SIG-M5 treated with dmso at 0.1 percent for 504 hours (cell line): ENCODE measurements at regions not wholly inside any gene's neighbourhood (a gene's known extent, or its start where the extent isn't known, plus 50 kb on each side); places are given as distances from the start of the nearest gene placed in this dataset.
A peak's percentile ranks its signal among the peaks of the same experiment; 100 is the strongest.

Experiments used
- DNase-seq: peaks from one replicate; lab custom pipeline; 2025; ENCODE audit not compliant: unreplicated experiment; lab: John Stamatoyannopoulos, UW

GRCh38 chr2:209344349-209344748, 79.5 kb upstream of the MAP2 start:
- no peak for DNase-seq

DNA sequence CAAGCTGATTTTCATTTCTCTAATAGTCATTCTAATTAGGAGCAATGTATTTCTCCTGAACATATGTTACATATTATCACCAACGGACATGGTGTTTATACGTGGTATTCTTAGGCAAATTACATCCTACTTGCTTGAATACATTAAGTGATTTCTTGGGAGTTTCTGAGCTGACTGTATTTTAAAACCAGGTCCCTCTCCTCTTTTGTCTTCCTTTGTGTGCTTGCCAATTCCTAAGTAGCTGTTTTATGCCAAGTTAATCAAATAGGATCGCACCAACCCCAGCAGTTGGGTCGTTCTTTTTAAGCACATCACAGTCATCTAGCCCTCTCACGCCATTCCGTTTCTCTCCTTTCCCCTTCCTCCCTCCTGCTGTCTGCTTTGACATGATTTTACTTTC, 75.4 kb upstream of the MAP2 start:
- DNase-seq: no peak

DNA sequence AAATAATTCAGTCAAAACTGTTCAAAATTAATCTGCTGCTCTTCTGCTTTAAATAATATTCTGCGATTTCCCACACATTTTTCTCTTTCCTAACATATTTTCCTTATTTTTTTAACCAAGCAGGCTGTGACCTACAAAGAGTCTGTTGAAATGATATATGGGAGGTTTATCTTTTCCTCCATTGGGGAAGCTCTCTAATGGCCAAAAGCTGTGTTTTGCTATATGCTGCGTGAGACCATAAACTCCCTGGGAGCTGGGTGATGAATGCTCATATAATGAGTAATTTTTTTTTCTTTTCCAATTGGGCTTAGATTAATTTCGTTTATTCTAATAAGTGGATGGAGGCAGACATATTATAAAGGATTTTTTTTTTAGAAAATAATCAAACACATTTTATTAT, 72.2 kb upstream of the MAP2 start:
- no peak for DNase-seq

DNA sequence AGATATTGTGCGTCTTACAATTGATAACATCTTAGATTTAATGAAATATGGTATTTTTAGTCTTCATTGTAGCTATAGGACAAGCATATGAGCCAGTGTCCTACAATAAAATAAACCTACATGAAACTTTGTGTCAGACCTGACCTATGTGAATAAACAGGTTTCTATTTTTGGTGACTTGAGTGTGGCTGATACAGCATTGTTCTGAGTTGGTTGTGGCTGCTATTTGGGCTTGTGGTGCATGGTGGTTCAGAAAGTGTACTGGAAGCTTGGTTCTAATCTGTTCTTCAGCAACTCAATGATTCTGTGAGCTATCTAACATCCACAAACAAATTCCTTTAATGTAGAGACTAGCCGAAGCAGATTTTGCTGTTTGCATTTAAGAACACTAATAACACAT, 64.9 kb upstream of the MAP2 start:
- no peak for DNase-seq

DNA sequence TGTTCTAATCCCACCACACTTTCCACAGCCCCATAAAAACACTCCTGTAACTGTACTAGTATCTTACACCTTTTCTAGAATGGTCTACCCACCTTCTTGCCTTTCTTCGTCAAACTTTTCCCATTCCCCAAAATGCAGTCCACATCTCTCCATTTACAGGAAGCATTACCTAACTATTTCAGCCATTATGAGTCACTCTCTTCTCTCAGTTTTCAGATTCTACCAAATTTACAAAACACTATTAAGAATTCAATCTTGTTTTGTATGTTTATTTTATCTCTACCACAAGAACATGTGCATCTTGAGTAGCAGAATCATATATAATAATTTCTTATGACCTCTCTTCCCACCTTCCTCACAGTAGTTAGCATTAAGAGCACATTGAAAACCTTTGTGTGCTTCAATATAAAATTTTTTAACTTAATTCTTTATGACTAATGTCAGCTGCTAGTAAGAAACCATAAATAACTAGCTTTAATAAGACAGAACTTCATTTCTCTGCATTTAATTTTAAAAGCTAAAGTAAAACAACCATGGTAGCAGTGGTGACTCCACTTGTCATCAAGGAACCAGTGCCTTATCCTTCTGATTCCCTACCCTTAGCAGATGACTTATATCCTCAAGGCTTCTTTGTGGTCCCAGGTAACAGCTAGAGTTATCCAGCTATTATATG, 56.6 kb upstream of the MAP2 start:
- DNase-seq: no peak

DNA sequence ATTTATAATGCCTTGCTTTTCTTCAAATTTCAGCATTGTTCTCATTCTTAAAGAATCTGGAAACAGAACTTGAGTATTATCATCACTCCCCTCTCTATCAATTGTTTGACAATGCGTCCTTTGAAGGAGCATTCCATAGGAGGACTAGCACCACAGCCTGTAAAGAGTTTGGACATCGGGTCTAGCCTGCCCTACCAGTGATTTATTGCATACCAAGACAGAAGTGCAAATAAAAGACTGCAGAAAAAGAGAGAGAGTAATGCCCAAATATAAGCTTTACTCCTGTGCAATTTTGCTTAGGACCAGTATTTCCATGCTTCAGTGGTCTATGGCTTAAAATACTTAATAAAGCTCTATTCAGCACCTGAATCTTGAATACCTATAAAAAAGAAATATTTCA, 55.4 kb upstream of the MAP2 start:
- peak; percentile 18 for DNase-seq

DNA sequence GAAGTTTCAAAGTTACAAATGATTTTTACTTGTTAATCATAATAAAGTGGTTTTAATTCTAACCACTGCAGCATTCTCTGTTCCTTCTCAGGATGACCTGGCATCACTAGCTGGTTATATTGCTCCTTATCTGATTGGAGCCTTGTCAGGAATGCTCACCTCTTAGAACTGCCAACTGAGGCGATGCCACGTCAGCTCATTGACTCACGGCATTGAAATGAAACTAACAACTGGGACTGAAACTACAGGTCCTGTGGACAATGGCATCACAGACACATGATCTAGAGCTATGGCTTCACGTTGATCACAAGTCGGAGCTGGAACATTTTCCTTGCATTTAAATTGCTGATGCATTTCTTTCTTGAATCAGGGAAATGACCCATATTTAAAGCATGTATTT, 54.9 kb upstream of the MAP2 start:
- peak; percentile 76 for DNase-seq

- DNase-seq: no peak
Observed at GRCh38 chr2:209369656-209370055, 54.2 kb upstream of the MAP2 start.

- no peak for DNase-seq
Observed at GRCh38 chr2:209371407-209371806, 52.4 kb upstream of the MAP2 start.
